ENCODE measurements at regions not wholly inside any gene's neighbourhood (a gene's known extent, or its start where the extent isn't known, plus 50 kb on each side); places are given as distances from the start of the nearest gene placed in this dataset.

DNA sequence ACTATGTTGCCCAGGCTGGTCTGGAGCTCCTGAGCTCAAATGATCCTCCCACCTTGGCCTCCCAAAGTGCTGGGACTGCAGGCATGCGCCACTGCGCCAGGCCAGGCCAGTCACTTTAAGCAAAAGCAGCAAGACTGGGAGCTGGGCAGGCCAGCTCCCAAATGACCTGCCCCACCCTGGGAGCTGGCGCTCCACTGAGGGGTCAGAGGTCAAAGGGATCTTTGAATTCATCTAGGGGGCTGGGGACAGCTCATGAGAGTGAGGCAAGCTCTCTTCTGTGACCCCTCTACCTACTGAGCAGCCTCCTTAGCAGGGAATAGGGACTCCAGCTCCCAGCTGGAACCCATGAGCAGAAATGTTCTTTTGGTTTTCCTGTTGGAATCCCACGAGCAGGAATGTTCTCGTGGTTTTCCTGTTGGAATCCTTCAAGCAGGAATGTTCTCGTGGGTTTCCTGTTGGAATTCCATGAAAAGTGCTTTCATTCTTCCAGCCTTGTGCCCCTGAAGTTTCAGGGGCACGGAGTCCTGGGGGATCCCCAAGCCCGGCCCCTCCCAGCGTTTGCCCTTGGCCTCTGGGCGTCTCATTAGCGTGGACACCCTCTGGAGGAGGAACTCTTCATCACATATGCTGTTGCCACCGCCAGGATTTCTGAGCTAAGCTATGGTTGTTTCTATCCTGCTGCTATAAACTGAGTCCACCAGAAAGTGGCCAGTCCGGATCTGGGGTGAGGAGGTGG, 162.0 kb upstream of the HAAO start:
- DNase-seq (ENCODE audit: low read depth), result no peak

DNA sequence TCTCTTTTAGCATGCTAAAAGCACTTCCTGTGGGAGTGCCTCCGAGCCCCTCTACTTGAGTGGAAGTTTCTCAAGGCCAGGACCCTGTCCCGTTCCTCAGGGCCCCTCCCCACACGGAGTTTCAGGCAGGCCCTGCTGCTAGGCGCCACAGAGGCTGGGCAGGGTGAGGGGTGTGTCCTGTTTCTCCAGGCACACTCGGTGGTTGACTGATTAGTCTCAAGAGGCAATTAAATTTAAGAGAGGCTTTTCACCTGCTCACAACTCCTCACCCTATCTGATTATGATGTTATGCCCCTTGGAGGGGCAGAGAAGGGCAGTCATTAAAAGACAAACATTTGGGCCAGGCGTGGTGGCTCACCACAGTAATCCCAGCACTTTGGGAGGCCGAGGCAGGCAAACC, 160.8 kb upstream of the HAAO start:
- DNase-seq (ENCODE audit: low read depth), result no peak

DNA sequence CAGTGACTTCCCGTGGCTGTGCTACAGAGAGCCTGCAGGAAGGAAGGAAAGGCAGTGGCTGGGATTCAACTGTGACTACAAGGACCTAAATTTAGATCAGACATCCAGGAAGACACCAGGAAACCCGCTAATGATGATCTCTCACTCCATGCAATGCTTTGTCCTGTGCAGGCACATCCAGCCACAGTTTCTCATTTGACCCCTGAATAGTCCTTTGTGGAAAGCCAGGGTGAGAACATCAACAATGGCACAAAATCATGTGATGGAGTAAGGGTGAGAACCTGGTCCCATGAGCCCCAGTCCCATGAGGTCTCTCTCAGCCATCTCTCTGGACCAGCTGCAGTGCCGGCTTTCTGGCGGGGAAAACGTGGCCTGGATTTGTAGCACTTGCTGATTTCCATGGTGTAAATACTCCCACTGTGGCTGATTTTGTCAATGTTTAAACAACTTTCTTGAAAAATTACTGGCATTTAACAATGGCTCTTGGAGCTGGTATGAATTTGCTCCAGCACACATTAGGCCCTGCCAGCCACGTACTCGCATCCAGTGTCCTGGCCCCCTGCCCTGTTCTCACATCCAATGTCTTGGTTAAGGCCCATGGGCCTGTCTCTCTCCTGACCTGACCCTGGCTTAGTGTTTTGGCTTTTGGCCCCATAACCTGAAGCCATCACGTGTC, 159.0 kb upstream of the HAAO start:
- DNase-seq (ENCODE audit: low read depth), result no peak

DNA sequence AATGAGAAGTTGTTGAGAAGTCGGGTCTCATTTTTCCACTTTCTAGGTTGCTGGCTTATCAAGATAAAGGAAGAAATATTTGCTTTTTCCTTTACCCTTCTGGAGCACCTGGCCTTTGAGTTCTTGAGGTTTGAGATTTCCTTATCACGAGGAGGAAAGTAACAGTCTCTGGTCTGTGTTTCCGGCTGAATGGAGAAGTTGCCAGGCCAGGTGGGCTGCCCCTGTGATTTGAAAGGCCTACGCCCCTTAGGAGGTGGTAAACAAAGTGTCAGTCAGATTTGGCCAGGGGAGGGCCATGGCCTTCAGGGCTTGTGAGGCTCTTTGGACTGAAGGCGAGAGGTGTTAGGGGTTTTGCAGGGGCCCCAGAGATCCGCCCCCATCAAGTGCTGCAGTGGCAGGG, 156.7 kb upstream of the HAAO start:
- no peak for DNase-seq (ENCODE audit: low read depth)

DNA sequence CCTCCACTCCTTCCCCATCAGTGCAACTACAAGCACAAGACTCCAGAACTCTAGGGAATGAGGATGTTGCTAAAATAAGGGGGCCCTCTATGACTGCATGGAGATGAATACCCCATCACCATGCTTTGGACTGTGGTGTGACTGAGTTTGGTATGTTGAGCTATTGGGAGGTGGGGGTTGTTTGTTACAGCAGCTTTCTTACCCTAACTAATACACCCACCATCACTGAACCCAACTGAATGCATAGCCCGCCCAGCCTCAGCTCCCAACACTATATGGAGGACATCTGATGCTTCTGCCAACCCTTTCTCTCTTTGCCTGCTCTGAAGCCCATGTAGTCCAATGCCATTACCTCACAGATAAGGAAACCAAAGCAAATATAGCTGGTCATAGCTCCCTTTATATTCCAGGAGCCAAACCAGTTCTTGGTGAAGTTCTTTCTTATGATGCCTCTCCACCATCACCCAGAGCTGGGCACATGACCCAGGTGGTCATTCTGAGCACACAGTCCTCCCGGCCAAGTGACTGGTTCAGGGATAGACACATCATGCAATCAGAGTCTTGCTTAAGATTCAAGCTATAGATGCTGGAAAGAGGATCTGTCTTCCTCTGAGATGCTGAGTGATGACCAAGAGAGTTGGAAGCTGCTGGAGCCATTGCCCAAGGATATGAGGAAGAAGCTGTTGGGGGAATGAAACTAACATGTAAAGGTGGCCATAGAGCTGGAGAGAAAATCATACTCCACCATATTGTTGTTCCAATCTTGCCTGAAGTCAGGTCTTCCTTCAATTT, 155.6 kb upstream of the HAAO start:
- no peak for DNase-seq (ENCODE audit: low read depth)

DNA sequence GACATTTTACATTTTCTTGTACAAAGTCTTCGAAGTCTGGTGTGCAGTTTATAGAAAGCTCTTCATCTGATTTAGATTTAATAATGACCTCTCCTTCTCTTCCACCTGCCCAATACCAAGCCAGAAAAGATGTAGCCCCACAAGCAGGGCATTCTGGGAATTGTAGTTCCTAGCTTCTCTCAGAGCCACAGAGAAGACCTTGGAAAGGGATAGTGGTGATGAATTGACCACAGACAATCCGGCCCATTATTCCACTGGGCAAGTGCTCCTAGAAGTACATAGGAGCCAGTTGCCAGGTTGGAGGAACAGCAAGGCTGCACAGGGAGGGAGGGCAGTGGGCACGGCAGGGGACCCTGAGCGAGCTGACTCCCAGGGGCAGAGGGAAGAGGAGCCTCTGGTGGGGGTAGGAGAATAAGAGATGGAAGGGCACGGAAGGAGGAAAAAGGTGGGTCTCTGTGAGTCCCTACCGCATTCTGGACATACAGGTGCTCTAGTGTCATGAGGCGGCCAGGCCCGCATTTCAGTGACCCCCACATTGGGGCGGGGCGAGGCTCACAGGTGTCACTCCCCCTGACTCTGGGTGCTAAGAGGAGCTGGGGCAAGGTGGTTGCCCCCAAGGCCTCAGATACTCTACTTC, 152.5 kb upstream of the HAAO start:
- no peak for DNase-seq (ENCODE audit: low read depth)

DNA sequence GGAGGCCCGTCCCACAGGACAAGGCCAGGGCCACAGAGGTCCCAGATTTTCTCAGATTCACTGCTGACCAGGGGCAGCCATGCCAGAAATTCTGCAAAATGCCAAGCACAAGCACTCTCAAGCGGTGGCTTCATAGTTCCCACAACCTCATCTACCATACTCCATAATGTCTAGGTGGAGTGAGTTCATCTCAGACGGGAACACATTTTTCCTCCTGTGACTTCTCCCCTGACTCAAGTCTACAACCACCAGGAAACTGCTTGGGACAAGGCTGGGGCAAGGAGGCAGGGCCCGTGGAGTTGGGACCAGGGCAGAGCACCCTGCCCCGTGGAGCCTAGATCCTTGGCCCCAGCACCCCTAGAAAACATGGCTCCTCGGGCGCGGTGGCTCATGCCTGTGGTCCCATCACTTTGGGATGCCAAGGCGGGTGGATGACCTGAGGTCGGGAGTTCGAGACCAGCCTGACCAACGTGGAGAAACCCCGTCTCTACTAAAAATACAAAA, 150.7 kb upstream of the HAAO start:
- no peak for DNase-seq (ENCODE audit: low read depth)

DNA sequence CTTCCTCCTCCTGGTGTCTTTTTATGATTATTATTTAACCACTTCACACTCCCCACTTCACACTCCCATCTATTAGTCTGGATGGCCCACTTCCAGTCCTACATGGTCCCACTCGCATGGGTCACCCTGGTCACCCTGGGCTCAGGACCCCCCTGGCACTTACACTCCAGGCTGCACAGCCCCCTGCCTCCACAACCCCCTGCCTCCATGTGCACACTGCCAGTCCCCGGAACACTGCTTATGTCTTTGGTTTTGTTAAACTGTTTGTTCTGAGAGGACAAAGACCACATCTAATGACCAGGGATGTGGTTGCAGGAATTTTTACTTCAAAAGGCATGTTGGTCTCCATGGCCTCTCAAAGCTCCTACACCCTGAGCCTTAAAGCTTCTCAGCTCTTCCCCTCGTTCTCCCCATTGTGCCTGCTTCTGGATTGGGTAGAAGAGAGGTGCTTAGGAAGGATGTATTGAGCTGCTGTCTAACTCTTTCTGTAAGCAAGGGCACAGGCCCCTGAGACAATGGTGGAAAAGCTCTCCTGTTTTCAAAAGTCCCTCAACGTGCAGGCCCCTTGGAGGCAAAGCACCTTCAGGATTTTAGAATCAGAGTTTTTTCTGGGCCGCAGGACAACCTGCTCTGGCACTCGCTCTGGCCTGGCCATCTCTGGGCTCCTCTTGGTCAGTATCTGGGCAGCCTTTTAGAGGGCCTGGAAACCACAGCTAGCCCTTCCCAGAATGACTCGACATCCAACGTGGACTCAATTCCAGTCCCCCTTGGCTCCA, 150.0 kb upstream of the HAAO start:
- DNase-seq (ENCODE audit: low read depth), result no peak

DNA sequence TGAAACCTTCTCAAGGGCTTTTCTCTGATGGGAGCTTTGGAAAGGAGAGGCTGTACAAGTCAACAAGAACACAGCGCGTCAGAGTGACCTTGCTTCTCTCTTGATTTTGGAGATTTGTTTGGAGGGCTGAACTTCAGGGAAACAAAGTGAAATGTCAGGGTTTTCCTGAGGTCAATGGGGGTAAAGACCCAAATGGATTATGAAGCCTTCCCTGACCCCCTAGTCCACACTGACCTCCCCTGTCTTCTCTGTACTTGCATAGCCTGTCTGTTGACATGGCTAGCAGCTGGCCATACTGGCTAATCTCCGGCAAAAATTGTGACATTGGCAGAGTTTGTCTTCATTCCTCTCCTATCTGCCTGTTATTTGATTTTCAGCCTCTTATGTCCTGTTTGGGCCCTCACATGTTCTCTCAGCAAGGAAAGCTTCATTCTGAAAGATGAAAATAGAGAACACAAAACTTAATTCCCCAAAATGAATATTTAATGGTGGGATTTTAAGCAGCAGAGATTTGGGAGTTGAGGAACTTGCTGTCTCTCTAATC, 149.3 kb upstream of the HAAO start:
- no peak for DNase-seq (ENCODE audit: low read depth)

DNA sequence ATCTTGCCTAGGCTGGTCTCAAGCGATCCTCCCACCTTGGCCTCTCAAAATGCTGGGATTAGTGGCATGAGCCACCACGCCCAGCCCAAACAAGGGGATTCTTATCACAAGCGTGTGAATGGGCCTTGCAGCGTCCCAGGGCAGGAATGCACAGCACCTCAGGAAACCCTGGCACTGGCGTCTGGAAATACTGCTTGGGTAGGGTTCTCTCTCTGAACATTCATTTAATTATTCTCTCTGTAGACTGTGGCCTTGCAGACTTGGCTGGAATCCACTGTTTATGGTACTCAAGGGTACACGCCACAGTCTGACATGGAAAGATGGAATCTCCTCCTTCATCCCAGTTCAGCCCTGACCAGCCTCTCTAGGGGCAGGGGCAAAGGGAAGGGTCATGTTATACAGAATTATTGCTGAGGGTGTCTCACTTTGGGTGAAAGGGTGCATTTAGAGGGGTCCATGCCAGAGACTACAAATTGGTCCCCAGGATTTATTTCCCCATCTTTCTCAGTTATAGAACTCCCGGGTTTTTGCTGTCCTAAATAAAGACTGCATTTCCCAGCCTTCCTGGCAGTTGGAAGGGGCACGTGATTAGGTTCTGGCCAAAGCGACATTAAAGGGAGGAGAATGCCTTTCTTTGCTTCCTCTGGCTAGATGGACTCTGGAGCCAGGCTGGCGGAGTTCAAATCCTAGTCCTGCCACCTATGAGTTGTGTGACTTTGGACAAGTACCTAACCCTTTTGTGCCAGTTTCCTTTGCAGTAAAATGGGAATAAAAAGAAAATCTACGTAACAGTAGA, 147.2 kb upstream of the HAAO start:
- DNase-seq (ENCODE audit: low read depth), result no peak

DNA sequence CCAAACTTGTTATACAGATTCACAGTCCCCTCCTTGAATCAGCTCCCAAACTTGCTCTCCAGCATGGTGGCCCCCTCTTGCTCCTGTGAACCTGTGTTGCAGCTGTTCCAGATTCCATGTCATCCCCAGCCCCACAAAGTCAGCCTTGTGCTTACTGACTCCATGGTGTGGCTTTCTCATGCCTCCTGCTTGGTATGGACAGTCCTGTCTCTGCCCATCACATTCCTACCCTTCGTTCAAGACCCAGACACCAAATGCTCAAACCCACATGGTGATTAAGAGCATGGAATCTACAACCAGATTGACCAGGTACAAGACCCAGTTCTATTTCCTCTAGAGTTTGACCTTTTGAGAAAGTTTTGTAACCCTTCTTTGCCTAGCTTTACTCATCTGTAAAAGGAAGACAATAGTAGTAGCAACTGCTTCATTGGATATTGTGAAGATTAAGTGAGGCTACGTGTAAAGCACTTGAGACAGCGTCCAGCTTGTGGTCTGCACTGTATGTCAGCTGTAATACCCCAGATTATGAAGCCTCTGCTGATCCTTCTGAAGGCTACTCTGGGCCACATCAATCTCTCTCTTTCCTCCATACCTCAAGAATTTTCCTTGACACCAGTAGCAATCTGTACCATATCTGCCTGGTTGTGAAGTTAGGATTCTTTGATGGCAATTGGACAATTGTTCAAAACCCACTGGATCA, 146.4 kb upstream of the HAAO start:
- DNase-seq (ENCODE audit: low read depth), result no peak

DNA sequence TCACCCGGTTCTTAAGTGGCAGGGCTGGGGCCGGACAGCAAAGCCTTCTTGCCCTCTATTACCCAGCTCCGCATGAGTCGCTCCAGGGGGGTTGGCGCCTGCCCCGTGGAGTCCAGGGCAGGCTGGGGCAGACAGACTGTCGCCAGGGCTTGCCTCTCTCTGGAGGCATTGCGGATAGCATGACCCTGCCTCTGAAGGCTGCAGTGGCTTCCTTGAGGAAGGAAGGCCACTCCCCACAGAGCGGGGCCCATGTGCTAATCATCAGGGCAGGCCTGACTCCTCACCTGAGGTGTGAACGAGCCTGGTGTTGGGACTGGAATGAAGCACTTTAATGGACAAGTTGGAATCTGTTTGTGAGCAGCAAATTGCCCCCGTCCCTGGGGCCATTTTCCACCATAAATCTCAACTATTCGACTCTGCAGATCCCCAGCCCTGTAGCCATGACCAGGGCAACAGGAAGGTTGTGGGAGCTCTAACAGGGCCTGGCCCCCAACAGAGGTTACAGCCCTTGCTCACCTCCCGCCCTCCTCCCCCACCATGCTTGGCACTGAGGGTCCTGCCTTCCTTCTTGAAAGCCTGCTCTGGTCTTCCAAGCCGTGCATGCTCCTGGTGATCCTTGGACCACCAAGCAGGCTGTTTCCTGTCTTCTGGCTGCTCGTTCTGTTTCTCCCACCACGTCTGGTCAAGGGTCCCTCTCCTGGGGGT, 144.9 kb upstream of the HAAO start:
- no peak for DNase-seq (ENCODE audit: low read depth)

DNA sequence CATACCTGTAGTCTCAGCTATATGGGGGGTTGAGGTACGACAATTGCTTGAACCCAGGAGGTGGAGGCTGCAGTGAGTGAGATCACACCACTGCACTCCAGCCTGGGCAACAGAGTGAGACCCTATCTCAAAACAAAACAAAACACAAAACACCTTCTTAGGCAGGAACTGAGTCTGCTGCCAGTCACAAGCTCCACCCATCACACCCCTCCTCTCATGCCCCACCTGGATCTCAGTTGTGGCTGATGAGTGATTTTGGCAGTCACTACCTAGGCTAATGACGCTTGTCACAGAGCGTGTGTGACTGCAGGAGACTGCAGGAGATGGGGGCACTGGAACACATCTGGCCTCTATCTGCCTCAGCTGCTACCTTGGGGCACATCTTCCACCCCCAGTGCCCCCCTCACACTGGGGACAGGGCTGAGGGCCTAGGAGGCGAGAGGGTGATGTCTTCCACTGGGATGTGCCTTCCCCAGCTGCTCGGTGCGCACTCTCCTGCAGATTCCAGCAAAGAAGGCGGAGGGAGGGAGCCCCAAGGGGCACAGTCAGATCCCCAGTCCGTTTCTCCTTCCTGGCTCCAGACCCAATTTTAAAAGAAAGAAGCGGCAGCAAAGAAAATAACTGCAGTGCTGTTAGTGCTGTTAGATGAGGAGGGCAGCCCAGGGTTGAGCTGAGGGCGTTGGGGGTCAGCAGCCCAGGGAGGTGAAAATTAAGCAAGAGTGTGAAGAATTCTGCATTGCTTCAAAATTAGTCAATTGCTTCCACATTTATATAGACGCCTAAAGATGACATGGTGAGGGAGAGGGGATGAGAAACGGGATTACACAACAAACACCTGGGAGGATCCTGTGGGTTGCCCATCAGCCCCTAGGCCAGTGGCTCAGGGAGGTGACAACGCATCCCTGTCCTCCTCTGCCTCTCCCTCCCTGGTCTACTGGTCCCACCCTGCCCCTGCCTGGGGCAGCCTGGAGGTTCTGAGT, 143.6 kb upstream of the HAAO start:
- DNase-seq (ENCODE audit: low read depth), result no peak

DNA sequence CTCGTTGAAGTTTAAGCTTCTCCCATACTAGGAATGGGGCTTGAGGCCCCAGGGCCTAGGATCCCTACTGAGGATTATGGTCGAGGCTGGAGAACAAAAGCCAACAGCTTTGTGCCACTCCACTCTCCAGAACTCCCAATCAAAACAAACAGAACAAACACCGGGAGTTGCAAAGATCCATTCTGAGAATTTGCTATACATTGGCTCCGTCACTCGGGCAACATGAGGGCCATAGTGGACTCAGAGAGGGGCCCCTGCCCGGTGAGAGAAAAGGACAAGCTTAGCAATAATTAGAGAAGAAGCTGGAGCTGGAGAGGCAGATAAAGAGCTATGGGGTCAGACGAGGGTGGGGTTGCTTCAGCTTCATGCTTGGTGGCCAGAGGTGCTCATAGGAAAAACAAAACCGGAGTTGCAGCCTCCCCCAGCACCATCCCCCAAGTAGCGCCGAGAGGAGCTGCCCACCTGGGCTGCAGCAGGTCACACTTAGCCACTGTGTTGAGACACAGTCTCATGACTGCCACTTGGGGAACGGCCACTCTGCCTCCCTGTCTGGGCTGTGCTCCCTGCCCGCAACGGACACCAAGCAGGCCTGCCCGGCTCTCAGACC, 142.3 kb upstream of the HAAO start:
- no peak for DNase-seq (ENCODE audit: low read depth)

DNA sequence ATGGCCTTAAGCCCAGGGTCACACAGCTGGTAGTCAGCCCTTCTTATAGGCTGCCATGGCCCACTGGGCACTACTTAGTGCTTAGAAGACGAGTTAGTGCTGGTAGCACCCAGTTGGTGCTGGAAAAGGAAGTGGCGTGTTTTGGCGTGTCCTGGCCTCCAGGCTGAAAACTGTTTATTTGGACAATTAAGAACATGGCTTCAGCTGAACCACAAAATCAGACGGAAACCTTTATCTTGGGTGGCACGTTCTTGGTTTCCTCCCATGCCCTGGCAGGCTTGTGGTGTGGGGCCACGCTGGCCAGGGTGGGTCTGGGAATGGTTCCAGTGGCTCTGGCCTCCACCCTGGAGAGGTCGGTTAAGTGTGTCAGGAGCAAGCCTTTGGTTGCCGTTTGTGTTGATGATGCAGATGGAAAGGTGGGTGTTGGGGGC, 141.5 kb upstream of the HAAO start:
- no peak for DNase-seq (ENCODE audit: low read depth)

DNA sequence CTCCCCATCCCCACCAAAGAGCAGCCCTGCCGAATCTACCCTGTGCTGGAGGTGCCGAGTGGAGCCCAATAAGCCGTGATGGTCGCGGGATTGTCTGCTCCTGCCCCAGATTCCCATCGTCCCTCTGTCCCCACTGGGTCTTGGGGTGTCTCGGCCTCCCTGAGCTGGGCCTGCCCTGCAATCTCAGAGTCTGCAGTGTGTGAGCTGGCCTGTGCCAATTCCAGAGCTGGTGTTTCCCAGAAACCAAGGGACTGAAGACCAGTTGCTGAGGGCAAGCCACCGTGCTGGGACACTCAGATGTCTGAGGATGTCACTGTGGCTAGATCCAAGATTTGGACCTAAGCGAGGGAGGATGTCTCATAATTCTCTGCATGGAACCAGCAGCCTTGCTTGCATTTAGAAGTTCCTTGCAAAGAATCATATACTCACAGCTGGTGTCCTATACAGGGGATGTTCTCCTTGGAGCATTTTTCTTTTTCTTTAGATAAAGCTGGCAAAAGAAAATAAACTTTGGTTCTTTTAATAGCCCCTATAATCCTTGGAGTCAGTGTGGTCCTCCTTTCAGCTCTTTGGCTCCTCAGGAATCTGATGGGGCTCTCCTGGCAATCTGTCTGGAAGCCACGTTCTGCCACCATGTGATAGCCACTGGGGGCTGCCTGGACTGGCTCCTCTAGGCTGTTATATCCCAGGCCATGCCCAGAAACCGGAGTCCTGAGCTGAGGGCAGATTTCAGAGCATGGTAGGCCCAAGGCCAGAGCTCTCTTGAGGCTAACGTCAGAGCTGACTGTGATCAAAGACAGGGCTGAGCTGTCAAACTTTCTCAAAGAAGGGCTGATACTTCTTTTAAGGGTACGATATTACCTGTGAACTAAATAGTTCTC, 140.1 kb upstream of the HAAO start:
- no peak for DNase-seq (ENCODE audit: low read depth)

DNA sequence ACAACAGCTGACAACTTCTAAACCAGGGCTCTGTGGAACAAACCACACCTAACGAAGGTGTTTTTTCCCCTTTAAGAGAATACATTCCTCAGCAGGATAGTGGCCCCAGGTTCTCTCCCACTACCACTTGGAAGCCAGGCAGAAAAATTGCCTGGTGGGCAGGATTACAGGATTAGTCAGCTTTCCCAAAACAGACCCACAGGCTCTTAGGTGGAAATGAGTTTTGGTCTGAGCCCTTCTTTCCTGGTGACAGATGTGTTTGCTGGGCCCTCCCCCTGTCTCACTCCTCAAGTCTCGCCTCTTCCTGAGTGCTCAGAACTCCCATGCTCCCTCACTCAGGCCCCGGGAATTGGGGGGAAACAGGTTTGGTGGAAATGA, 139.4 kb upstream of the HAAO start:
- DNase-seq (ENCODE audit: low read depth), result no peak
